ENCODE measurements at regions not wholly inside any gene's neighbourhood (a gene's known extent, or its start where the extent isn't known, plus 50 kb on each side); places are given as distances from the start of the nearest gene placed in this dataset.

DNA sequence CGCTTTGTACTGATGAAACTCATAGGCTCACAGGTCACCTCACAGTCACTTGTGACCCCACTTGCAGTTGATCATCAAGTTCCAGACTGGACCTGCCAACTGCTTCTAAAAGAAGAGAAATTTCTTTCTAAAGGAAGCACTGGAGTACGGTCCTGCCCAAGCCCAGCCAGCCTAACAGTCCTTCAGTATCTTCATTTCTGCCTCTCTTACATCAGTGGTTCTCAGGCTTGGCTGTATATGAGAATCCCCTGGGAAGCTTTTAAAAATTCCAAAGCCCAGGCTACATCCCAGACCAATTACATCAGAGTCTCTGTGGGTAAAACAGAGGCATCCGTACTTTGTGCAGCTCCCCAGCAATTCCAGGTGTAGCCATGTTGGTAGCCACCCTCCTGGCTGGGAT lies 282.1 kb downstream of the NFIB start:
- Mint-ChIP-seq H3K36me3 (ENCODE audit: low read depth) (no peaks in the 10 kb centered on the region), H3K4me3 (no peak overlapping the region), H3K27ac (no peak overlapping the region), H3K27me3 (peaks cover 6% of the 10 kb centered on the region), H3K4me1 (no peaks in the 10 kb centered on the region), H3K9me3 (no peaks in the 10 kb centered on the region)
- no peak for ATAC-seq (replicated peaks)

DNA sequence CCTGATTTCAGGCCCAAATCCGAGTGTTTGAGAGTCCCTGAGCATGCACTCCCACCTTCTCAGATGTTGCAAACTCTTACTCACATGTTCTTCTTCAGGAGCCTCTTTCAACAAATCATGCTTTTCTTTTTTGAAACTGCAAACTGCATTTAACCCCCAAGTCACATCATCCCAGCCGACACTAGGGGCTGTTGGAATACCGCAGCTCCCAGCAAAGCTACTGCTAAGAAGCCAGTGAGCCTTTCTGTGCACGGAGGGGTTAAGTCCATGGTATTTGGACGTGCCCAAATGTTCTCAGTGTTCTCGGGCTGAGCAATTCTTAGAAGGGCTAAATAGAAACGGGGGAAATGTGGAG lies 282.9 kb downstream of the NFIB start:
- H3K9me3 Mint-ChIP-seq: no peaks in the 10 kb centered on the region
- no peaks in the 10 kb centered on the region for H3K36me3 Mint-ChIP-seq (ENCODE audit: low read depth)
- no peaks in the 10 kb centered on the region for H3K4me1 Mint-ChIP-seq
- no peak overlapping the region for H3K27ac Mint-ChIP-seq
- no peak for ATAC-seq (replicated peaks)
- H3K27me3 Mint-ChIP-seq: peaks cover 6% of the 10 kb centered on the region
- no peak overlapping the region for H3K4me3 Mint-ChIP-seq

DNA sequence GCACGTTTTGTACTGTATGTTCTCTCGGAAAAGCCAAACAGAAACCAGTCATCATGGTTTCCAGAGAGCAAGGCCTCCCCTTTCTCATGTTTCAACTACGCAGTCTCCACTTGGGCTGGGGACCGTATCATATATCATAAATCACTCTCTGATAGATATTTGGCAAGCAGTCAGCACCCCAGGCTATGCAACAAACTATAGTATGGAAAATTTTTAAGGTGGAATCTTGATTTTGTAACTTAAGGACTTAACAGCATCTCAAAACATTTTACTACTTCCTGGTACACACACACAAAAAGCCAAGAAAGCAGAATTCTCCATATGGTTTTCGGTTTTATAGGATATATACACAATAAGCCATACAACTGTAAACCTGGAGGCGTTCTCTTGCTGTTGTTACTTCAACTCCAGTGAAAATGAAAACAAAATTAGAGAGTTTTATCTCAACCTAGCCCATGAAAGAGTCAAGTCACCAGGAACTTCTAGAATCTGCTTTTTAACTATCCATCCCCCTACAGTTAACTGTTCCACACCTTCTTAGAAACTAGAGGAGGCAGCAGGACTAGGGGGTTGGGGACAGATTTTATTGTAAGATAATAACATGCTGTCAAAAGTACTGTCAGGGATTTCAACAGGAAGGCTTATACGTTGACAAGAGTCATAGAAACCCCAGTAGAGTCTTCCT lies 283.4 kb downstream of the NFIB start:
- Mint-ChIP-seq H3K4me1 (no peaks in the 10 kb centered on the region), H3K27me3 (peaks cover 6% of the 10 kb centered on the region), H3K4me3 (no peak overlapping the region), H3K36me3 (ENCODE audit: low read depth) (no peaks in the 10 kb centered on the region), H3K9me3 (no peaks in the 10 kb centered on the region), H3K27ac (no peak overlapping the region)
- ATAC-seq (replicated peaks): no peak

DNA sequence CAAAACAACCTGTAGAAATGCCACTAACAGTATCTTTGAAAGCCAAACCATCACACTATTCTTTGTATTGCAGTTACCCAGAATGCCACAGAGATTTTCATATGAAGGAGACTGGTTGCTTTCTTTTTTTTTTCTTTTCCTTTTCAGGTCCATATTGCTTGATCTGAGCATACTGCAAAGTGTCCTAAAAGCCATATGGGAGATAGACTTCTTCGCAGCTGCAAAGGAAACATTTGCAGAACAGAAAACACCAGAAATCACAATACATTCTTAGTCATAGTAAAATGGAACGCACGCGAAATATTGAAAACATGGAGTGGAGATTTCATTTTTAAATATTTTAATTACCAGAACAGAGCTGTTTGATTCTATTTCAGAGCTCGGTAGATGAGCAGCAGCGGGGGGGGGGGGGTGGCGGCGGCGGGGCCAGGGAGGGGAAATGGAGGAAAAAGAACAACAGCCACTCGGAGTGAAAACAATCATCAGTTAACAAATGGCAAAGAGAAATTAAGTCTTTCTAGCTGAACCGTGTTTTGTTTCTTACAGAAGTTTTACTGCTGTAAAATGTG lies 284.1 kb downstream of the NFIB start:
- Mint-ChIP-seq H3K4me3 (no peak overlapping the region), H3K27ac (no peak overlapping the region), H3K36me3 (ENCODE audit: low read depth) (no peaks in the 10 kb centered on the region), H3K27me3 (peaks cover 6% of the 10 kb centered on the region), H3K4me1 (no peaks in the 10 kb centered on the region), H3K9me3 (no peaks in the 10 kb centered on the region)
- ATAC-seq (replicated peaks): no peak

DNA sequence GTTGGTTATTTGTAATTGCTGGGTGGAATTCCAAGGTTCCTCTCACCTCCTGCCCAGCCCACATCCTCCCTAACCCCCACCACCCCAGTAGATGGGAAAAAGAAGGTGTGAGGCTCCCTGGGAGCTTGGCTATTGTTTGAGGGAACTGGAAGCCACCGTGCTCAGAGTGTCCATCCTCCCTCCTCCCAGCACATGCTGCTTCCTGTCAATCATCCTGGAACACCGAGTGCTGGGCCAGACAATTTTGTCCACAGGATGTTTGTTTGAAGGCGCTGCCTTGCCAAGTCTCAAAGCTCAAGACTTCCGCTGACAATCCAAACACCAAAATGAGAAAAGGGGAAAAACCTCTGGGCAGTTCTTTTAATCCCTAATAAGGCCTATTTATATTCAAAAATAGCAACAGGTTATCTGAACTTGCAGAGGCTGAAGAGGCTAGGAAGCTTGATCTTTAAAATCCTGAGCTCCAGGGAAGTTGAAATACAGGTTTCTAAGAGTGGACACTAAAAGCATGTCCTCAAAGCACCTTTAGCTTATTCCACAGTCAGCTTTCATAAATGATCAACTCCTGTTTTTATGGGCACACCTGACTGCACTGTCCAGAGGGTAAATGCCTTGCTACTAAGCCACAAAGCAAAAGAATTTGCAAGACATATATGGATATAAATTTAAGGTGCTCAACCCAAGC lies 286.7 kb downstream of the NFIB start:
- Mint-ChIP-seq H3K9me3 (peaks cover 5% of the 10 kb centered on the region), H3K4me1 (no peaks in the 10 kb centered on the region)

DNA sequence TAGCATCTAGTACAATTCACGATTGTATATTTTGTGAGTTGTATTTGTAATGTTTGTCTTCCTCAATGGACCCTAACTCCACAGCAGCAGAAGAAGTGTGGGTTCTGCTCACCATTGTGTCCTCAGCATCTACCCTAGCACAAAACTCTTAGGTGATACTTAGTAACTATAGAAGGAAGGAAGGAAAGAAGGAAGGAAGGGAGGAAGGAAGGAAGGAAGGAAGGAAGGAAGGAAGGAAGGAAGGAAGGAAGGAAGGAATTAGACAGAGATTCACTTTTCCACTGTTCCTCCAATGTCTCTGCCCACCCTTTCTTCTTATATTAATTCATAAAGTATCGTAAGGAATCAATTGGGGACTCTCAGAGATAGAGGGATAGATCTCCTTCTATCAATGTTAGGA lies 288.2 kb downstream of the NFIB start:
- Mint-ChIP-seq H3K4me3 (no peak overlapping the region), H3K9me3 (peaks cover 5% of the 10 kb centered on the region), H3K4me1 (no peaks in the 10 kb centered on the region), H3K36me3 (ENCODE audit: low read depth) (no peaks in the 10 kb centered on the region), H3K27ac (no peak overlapping the region), H3K27me3 (peaks cover 3% of the 10 kb centered on the region)
- ATAC-seq (replicated peaks): no peak

More for the DNA sequence above, 286.7 kb downstream of the NFIB start:
- Mint-ChIP-seq H3K36me3 (ENCODE audit: low read depth) (no peaks in the 10 kb centered on the region), H3K4me3 (no peak overlapping the region), H3K27ac (no peak overlapping the region), H3K27me3 (peaks cover 5% of the 10 kb centered on the region)
- ATAC-seq (replicated peaks): no peak

DNA sequence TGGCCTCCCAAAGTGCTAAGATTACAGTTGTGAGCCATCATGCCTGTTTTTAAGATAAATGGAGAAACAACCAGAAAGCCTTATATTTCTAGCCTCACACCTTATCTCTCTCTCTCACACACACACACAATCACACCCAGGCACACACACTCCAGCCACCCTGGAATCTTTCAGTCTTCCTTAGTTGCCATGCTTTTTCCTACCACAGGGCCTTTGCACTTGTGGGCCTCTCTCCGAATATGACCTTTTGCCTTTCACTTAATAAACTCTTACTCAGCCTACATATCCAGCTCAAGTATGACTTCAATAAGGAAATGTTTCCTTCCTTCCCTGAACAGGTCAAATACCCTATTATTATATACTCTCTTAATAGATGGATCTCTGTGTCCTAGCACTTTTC lies 290.7 kb downstream of the NFIB start:
- Mint-ChIP-seq H3K9me3 (peaks cover 10% of the 10 kb centered on the region), H3K4me3 (no peak overlapping the region), H3K4me1 (no peaks in the 10 kb centered on the region), H3K27ac (no peak overlapping the region), H3K36me3 (ENCODE audit: low read depth) (no peaks in the 10 kb centered on the region), H3K27me3 (peaks cover 8% of the 10 kb centered on the region)
- no peak for ATAC-seq (replicated peaks)

DNA sequence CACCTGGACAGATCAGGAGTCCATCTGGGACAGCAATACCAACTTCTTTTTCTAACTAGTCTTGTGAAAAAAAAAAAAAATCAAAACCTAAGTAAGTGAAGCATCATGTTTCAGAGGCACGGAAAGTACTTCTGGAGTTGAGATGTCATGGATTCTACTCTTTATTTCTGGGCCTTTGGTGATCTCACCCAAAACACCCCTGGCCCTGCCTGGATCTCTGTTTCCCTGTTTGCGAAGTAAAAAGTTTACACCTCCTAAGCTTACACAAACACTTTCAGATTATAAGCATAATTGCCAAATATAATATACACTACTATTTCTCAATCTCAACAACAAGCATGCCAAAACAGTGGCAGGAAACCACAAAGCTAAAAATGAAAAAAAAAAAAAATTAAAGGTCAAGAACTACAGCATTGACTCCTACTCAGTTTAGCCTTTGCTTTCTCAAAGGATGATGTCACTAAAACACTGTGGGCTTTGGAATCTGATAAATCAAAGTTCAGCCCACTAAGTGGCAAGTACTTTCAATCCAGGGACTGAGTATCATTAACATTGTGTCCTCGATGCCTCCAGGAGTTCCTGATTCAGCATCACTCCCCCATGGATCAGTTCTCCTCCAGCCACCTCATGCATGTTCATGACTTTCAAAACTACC lies 291.9 kb downstream of the NFIB start:
- H3K27ac Mint-ChIP-seq: no peak overlapping the region
- H3K4me3 Mint-ChIP-seq: no peak overlapping the region
- H3K27me3 Mint-ChIP-seq: peaks cover 8% of the 10 kb centered on the region
- no peak for ATAC-seq (replicated peaks)
- peaks cover 10% of the 10 kb centered on the region for H3K9me3 Mint-ChIP-seq
- H3K36me3 Mint-ChIP-seq (ENCODE audit: low read depth): no peaks in the 10 kb centered on the region
- no peaks in the 10 kb centered on the region for H3K4me1 Mint-ChIP-seq

DNA sequence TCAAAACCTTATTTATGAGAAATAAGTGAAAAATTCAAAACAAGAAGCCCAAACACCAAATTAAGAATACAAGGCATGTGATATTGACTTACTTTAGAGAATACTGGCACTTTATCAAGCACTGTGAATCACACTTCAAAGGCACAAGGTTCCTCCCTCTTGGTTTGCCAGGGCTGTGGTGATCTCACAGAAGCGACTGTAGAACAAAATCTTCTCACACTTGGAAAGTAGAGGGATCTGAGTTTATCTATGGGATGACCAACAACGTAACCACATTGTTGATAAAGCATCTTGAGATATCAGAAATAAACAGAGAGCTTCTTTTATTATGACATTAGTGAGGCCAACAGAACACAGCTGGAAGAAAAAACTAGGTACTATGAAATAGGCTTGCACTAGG lies 295.9 kb downstream of the NFIB start:
- H3K27me3 Mint-ChIP-seq: peaks cover 5% of the 10 kb centered on the region
- no peak overlapping the region for H3K27ac Mint-ChIP-seq
- H3K36me3 Mint-ChIP-seq (ENCODE audit: low read depth): no peaks in the 10 kb centered on the region
- peaks cover 14% of the 10 kb centered on the region for H3K9me3 Mint-ChIP-seq
- no peak overlapping the region for H3K4me3 Mint-ChIP-seq
- no peaks in the 10 kb centered on the region for H3K4me1 Mint-ChIP-seq
- ATAC-seq (replicated peaks): no peak

DNA sequence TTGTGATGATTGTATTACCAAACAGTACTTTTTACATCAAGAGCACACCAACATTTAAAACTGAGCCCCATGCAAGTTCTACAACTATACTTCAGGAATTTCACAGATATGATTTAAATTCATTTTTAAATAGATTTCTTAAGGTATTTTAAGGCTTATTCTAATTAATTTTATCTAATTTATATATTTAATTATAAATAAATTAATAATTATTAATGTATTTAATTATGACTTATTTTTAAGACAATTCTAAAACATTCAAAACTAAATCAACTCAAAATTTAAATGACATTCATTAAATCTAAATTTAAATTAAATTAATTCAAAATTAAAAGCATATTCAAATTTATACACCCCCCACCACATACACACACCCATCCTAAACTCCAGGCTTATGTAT lies 299.2 kb downstream of the NFIB start:
- Mint-ChIP-seq H3K4me3 (no peak overlapping the region), H3K9me3 (peaks cover 9% of the 10 kb centered on the region), H3K36me3 (ENCODE audit: low read depth) (no peaks in the 10 kb centered on the region), H3K4me1 (no peaks in the 10 kb centered on the region), H3K27ac (no peak overlapping the region), H3K27me3 (no peaks in the 10 kb centered on the region)
- ATAC-seq (replicated peaks): no peak

DNA sequence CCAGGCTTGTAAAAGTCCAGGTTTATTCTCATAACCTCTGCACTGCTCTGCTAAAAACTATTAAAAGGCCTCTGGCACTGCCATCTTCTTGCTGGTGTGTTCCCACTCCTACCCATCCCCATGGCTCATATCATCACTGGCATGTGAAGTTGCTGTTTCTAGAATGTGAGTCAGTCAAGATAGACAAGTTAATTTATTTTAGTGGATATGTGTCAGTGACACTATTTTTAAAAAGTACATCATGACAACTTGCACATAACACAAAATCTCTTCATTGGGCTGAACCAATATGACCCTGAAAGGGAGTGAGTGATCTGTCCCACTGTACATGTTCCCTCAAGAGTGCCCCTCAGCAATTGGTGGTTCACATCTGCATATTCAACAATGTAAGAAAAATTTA lies 299.7 kb downstream of the NFIB start:
- Mint-ChIP-seq H3K9me3 (peaks cover 9% of the 10 kb centered on the region), H3K27me3 (no peaks in the 10 kb centered on the region), H3K27ac (no peak overlapping the region), H3K4me3 (no peak overlapping the region), H3K4me1 (no peaks in the 10 kb centered on the region), H3K36me3 (ENCODE audit: low read depth) (no peaks in the 10 kb centered on the region)
- ATAC-seq (replicated peaks): no peak

DNA sequence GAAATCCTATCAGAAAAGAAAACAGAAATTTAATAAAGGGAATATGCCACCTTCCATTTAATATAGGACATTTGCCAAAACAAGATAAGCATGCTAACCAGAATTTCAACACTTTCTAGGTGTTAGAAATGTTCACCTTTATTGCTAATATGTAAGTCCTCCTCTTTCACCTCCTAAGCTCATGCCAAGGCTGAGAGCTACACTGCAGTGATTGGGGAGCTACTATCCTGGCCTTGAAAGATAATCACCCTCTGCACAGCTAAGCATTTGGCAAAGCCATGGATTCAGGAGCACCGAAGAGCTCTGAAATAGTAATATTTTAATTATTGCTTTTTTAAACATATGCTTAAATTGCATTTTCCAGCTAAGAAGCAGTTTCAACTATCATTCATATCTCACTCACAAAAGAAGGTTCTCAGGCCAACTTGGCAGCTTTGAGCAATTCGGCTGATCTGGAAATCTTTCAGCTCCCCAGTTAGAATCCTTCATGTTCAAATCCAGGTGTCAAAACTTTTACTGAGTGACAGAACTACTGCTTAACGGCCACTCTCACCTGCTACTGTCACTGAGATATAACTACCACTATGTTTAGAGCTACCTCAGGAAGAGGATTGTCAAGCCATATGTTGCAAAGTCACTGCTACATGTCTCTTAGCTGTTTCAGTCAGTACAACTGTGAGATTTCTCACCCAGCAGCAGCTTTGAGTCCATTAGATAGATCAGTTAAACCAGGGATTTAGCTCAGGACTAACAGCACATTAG lies 302.0 kb downstream of the NFIB start:
- H3K4me1 Mint-ChIP-seq: no peaks in the 10 kb centered on the region
- H3K27me3 Mint-ChIP-seq: no peaks in the 10 kb centered on the region
- peaks cover 10% of the 10 kb centered on the region for H3K9me3 Mint-ChIP-seq
- no peak for ATAC-seq (replicated peaks)
- no peak overlapping the region for H3K27ac Mint-ChIP-seq
- H3K36me3 Mint-ChIP-seq (ENCODE audit: low read depth): no peaks in the 10 kb centered on the region
- no peak overlapping the region for H3K4me3 Mint-ChIP-seq

DNA sequence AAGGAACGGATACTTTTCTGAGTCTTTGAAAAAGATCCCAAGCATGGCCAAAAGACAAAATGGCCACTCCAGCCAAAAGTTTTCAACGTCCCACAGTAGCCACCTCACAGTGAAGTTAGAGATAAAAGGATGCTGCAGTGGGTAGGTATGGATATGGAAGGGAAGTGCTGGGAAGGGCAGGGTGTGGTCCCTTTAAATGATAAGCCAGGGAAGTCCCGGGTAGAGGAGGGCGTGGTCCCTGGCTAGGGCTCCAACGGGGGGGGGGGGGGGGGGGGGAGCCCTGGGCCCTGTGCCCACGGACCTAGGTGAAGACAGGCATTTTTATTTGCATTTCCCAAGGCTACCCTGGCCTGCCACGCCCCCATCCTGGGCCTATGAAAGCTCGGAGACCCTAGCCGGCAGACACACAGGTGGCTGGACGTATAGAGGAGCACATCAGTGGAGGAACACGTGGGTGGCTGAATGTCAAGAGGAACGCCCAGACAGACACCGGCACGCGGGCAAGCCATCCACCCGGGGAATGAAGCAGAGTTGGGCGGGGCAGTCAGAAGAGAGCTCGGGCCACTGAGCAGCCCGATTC lies 306.7 kb downstream of the NFIB start:
- Mint-ChIP-seq H3K4me1 (no peaks in the 10 kb centered on the region), H3K9me3 (peaks cover 7% of the 10 kb centered on the region), H3K27ac (no peak overlapping the region), H3K27me3 (no peaks in the 10 kb centered on the region), H3K36me3 (ENCODE audit: low read depth) (no peaks in the 10 kb centered on the region), H3K4me3 (no peak overlapping the region)
- no peak for ATAC-seq (replicated peaks)

Data from activated T-helper 17 cell treated with anti-CD3 and anti-CD28 coated beads, Interleukin-2, amount 50 U/mL, for 72 hours (primary cell).